GM18951 (cell line): ENCODE measurements at regions not wholly inside any gene's neighbourhood (a gene's known extent, or its start where the extent isn't known, plus 50 kb on each side); places are given as distances from the start of the nearest gene placed in this dataset.

Experiments
- POLR2A ChIP-seq: IDR thresholded peaks from 4 replicates; pipeline ENCODE4 v1.6.1; 2011; ENCODE audit warnings: mild to moderate bottlenecking; ENCODE audit not compliant: insufficient read length, insufficient read depth; ENCODE audit errors: extremely low read depth
- in situ Hi-C: fragments of 300-500 bp; cut with MboI; formaldehyde crosslinking; loops from one replicate; pipeline ENCODE4 v1.12.0; 2022; ENCODE audit warnings: low sequenced_read_pairs, mixed read lengths, inconsistent platforms; ENCODE audit not compliant: unreplicated experiment

DNA sequence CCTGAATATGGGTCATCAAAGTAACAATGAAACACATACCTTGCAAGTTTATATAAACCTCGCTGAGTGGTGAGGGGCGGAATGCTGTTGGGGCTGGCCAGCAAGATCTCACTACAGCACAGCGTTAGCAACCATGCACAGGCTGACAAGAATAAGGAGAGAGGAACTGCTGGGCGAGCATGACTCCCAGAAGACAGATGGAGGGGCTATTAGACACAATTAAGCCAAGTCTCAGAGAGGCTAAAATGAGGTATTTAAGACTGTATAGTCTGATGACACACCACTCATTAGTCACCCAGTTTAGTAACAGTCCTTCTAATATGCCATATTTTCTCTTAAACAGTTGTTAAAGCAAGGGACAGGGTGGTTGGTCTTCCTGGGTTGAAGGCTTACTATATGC lies 340.2 kb upstream of the NR5A2 start:
- no peak for TF ChIP-seq POLR2A
- in situ Hi-C loops: loop anchor here (10.0 kb wide), 1 partner anchor 827 kb away; no protein-coding TSS in a partner anchor

DNA sequence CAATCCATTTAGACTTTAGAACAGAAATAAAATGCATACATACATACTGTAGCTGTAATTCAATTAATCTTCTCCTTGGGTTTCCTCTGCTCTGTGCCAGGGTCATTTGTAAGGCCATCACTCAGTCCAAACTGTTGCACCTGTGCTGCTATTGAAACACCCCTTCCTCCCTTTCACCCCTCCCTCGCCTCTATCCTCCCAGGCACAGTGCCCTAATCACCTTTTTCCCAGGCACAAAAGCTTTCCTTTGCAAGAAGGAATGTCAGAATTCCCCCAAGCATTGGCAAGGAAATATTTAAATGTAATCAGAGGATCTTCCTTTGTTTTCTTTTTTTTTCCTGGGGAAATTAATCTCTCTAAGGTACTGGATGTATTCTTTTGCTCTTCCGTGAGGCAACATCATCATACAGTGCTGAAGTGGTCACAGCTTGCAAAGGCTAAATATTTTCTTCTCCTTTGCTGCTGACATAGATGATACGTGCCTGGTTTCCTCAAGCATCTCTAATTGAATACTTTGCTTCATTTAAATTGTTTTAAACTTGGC lies 339.3 kb upstream of the NR5A2 start:
- TF ChIP-seq POLR2A: no peak
- in situ Hi-C loops: loop anchor here (10.0 kb wide), 1 partner anchor 827 kb away; no protein-coding TSS in a partner anchor

DNA sequence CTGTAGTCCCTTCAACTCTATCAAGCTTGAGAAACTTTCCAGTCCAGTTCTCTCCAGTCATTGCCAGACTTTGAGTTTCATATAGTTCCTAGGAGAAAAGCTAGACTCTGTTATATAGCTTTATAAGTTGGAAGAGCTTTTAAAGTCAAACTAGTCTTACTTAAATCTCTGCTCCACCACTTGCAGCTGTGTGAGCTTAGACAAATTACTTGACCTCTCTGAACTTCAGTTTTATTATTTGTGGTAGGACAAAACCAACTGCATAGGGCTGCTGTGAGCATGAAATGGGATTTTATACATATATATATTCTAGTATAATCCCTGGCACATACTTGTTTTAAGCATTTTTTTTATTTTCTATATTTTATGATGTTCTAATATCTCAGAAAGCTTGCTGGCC lies 338.7 kb upstream of the NR5A2 start:
- no peak for TF ChIP-seq POLR2A
- in situ Hi-C loops: loop anchor here (10.0 kb wide), 1 partner anchor 826 kb away; no protein-coding TSS in a partner anchor

DNA sequence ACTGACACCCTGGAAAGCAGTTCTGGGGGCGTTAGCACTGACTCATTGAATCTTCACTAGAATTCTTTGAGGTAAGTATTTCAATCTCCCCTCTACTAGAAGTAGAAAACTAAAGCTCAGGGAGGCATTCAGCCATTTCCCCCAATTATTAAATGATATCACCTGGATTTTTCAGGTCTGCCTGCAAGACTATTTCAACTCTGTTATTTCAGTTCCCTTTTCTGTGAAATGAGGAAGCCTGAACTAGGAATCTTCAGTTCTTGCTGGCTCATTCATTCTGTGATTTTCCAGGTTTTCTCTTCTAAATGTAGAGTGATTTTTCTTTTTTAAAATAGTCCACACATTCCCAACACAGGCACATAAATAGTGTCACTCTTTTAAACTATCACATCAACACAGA lies 337.0 kb upstream of the NR5A2 start:
- TF ChIP-seq POLR2A: no peak
- in situ Hi-C loops: no loop called here

DNA sequence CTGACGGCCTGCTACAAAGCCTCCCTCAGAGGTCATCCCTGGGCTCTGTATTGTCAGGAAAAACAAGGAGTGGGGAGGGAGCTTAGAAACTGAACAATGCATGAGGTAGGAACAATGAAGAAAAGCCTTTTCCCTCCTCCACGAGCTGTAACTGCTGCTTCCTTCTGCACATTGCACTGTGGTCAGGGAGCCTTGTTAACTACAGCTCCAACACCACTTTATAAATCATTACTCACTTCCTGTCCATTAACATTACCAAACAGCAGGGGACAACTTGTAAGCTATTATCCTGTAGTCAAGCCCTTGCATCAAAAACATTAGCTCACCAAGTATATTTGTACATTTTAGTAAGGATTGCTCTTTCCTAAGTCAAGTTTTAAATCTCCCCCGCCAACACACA lies 336.0 kb upstream of the NR5A2 start:
- in situ Hi-C loops: no loop called here
- no peak for TF ChIP-seq POLR2A

DNA sequence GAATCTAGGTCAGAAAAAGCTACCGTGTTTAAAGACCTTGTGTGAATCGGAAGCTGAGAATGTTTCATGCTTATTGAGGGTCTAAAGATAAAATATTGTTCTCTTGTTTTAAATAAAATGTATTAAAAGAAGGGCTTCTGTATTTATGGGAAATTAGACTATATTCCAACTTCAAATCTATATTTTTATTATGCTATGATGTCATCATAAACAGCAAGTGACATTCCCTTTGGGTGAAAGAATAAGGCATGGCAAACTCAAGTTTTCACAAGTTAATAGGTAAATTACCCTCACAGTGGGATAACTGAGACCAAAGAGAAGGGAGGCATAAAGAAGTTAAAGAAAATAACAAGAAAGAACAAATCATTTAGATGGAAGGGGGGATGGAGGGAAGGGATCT lies 333.8 kb upstream of the NR5A2 start:
- TF ChIP-seq POLR2A: no peak
- in situ Hi-C loops: no loop called here

DNA sequence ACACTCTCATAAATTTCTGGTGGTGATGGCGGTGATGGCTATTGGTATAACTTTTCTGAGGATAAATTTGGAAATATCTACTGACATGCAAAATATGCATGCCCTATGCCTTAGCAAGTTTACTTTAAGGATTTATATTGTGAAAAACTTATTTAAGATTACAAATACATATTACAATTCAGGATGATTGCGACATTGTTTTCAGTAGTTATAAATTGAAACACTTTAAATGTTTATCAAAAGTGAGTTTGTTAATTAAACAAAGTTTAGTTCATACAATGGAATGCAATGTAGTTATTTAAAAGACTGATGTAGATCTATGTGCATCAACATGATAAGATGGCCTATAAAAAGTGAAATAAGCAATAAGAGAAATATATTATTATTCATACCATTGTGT lies 331.3 kb upstream of the NR5A2 start:
- no peak for TF ChIP-seq POLR2A
- in situ Hi-C loops: no loop called here

DNA sequence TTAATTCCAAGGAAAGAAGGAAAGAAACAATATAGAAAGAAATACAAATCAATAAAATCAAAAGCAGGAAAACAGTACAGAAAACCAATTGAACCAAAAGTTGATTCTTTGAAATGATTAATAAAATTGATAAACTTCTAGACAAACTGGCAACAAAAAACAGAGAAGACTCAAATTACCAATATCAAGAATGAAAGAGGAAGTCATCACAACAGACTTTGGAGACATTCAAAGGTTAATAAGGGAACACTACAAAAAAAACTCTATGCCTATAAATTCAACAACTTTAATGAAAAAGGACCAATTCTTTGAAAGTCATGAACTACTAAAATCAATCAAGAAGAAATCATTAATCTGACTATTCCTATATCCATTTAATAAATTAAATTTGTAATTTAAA lies 329.3 kb upstream of the NR5A2 start:
- no peak for TF ChIP-seq POLR2A
- in situ Hi-C loops: no loop called here

DNA sequence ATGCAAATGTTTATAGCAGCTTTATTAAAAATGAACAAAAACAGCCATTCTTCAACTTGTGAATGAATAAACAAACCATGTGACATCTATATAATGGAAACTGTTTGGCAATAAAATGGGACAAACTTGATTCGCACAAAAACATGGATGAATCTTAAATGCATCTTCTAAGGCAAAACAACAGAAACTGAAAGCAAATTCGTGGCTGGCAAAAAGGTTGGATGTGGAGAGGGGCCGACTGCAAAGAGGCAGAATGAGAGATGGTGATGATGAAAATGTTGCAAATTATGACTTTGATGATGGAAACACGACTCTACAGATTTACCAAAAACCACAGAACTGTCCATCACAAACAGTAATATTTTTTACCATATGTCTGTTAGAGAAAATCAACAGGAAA lies 327.0 kb upstream of the NR5A2 start:
- TF ChIP-seq POLR2A: no peak
- in situ Hi-C loops: no loop called here

DNA sequence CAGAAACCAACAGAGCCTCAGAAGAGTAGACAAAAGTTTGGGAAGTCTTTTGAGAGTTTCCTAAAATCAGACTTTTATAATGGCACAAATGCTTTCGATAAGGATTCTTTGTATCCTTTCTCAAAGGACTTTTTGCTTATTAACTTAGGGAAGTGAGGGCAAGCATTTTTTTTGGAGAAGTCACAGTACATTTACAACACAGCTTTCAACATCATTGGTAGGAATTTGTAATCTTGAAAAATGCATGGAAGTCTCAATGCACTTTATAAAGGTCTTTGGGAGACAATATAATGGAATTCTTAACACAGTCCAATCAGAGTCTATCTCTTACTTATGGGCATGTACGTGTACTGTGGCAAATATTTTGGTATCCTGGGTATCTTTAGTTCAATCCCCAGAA lies 325.8 kb upstream of the NR5A2 start:
- in situ Hi-C loops: no loop called here

DNA sequence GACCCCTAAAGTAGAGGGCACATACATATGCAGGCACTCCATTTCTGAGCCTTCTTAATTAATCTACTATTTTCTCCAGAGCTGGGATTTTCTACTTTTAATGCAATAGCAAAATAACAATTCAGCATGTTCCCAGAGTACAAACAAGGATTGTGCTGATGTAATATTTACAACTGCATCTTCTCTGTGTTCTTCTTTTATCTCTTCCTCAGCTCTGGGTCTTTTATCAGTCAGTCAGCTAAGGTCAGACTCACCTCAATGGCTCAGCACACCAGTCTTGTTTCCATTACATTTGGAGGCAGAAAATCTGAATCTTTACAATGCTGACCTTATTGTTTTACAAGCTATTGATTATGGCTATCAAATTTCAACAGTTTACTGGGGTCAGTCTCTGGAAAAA lies 323.3 kb upstream of the NR5A2 start:
- in situ Hi-C loops: no loop called here
- TF ChIP-seq POLR2A: no peak

More for the DNA sequence above, 325.8 kb upstream of the NR5A2 start:
- TF ChIP-seq POLR2A: no peak

DNA sequence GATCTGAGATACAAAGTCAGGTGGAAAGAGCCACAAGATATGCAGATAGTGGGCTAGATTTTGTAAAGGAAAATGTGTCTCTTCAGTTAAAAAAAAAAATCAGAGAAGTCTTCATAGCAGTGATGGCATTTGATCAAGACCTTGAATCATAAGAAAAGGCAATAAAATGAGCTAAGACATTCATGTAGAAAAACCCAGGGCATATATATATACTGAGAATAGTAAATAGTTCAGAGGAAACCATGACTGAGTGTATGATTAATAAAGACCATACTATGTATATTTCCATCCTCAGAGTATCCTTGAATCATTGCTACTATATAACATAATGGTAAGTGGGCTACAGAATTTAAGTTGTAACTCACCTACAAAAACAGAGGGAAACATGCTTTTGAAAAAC lies 321.7 kb upstream of the NR5A2 start:
- TF ChIP-seq POLR2A: no peak
- in situ Hi-C loops: no loop called here

DNA sequence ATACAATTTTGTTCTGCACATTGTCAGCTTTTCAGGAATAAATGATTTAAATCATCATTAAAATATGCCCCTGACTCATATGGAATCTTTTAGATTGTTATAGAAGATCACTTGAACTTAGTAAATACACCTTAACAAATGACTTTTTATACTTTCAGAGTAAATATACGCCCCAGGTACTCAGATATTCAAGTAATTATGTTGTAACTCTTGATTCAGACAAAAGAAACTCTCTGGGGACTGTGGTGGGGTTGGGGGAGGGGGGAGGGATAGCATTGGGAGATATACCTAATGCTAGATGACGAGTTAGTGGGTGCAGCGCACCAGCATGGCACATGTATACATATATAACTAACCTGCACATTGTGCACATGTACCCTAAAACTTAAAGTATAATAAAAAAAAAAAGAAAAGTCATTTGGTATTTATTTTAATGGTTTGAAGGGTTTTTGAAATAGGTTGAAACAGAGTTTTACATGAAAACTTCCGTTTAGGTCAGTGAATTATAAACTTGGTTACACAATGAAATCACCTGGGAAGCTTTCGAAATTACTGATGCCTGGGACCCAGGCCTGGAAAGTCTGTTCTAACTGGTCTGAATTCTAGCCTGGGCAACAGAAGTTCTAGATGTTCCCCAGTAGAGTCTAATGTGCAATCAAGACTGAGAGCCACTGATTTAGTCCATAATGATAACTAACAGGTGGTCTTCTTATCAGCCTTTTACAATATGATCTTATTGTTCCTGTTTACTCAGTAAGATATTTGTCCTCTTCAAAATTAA lies 320.5 kb upstream of the NR5A2 start:
- in situ Hi-C loops: no loop called here
- TF ChIP-seq POLR2A: no peak

DNA sequence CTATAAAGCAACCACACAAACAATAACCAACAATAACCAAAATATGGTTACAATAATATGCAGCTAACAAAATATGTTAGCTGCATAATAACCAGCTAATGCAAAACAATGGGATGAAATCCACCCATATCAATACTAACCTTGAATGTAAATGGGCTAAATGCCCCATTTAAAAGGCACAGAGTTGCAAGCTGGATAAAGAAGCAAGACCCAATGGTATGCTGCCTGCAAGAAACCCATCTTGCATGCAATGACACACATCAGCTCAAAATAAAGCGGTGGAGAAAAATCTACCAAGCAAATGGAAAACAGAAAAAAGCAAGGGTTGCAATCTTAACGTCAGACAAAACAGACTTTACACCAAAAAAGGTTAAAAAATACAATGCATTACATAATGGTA lies 316.5 kb upstream of the NR5A2 start:
- no peak for TF ChIP-seq POLR2A

DNA sequence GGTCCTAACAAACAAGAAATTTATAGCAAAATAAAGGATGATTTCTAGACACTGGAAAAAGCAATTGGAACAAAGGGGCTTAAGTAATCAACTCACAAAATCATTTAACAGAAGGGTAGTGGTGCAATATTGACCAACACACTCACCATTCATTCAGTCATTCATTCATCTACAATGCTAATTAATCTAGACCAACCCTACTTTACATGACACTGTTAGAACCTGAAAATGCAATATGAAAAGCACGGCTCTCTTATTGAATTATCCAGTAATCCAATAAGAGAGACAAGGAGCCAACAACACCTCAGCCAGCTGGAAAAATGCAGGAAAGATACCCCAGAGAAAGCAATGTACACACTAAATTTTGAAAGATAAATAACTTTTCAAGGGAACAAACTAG lies 310.8 kb upstream of the NR5A2 start:
- in situ Hi-C loops: no loop called here
- no peak for TF ChIP-seq POLR2A

More for the DNA sequence above, 316.5 kb upstream of the NR5A2 start:
- in situ Hi-C loops: no loop called here
